NB4 (cell line): ENCODE measurements at regions not wholly inside any gene's neighbourhood (a gene's known extent, or its start where the extent isn't known, plus 50 kb on each side); places are given as distances from the start of the nearest gene placed in this dataset.

Source experiments
- POLR2A ChIP-seq: IDR thresholded peaks from 2 replicates; pipeline ENCODE4 v1.6.1; 2011; ENCODE audit warnings: mild to moderate bottlenecking; ENCODE audit not compliant: insufficient read length; ENCODE audit errors: extremely low read depth
- TF ChIP-seq, protein P1 (sequence below): IDR thresholded peaks from one replicate; pipeline ENCODE4 v1.5.1; 2012; ENCODE audit warnings: low read depth, low read length
- TF ChIP-seq, protein P2 (sequence below): IDR thresholded peaks from 2 replicates; pipeline ENCODE4 v1.6.1; 2011; ENCODE audit warnings: low read depth, low read length

DNA sequence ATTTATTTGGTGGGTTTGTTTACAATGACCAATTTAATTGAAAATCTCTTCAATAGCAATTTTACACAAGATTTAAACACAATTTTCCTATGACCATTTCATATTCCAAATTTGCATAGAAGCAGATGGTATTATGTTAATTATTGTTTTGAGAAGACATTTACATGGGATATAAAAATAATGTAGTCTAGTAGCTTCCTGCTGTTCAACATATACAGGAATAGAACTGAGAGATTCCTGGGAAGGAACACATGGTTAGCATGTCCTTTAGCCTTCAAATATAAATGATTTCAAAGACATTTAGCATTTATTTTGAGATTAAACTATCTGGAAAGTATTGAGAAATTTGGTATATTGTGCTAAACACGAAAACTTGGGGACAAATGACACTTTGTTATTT, 129.6 kb downstream of the KCNE4 start:
- TF ChIP-seq, protein P1, sequence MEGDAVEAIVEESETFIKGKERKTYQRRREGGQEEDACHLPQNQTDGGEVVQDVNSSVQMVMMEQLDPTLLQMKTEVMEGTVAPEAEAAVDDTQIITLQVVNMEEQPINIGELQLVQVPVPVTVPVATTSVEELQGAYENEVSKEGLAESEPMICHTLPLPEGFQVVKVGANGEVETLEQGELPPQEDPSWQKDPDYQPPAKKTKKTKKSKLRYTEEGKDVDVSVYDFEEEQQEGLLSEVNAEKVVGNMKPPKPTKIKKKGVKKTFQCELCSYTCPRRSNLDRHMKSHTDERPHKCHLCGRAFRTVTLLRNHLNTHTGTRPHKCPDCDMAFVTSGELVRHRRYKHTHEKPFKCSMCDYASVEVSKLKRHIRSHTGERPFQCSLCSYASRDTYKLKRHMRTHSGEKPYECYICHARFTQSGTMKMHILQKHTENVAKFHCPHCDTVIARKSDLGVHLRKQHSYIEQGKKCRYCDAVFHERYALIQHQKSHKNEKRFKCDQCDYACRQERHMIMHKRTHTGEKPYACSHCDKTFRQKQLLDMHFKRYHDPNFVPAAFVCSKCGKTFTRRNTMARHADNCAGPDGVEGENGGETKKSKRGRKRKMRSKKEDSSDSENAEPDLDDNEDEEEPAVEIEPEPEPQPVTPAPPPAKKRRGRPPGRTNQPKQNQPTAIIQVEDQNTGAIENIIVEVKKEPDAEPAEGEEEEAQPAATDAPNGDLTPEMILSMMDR, result no peak
- TF ChIP-seq POLR2A, result no peak
- TF ChIP-seq, protein P2, sequence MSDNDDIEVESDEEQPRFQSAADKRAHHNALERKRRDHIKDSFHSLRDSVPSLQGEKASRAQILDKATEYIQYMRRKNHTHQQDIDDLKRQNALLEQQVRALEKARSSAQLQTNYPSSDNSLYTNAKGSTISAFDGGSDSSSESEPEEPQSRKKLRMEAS, result no peak
